AG04450 (cell line): ENCODE measurements at regions not wholly inside any gene's neighbourhood (a gene's known extent, or its start where the extent isn't known, plus 50 kb on each side); places are given as distances from the start of the nearest gene placed in this dataset.

Source experiments
- CTCF ChIA-PET: fragments of 300-600, 350-600 bp; formaldehyde crosslinking; extraction: SDS; loops from one replicate; lab custom pipeline; 2022; ENCODE audit warnings: antibody characterized with exemption, inconsistent platforms; lab: Charles Lee
- POLR2A ChIA-PET: fragments of 350-600 bp; formaldehyde crosslinking; extraction: SDS; loops from one replicate; lab custom pipeline; 2021; ENCODE audit warnings: antibody characterized with exemption, inconsistent platforms; lab: Yijun Ruan, JAX
- DNase-seq: peaks from one replicate; pipeline ENCODE4 v3.0.0-alpha.2; 2011; ENCODE audit warnings: low read depth, low spot score
- H3K27ac ChIP-seq: one replicate; pipeline ENCODE4 v1.5.1; 2012; ENCODE audit warnings: low read depth, low read length, control low read depth
- H3K27me3 ChIP-seq: one replicate; pipeline ENCODE4 v1.6.0; 2012; ENCODE audit warnings: low read length; ENCODE audit not compliant: control insufficient read depth, insufficient read depth
- H3K4me3 ChIP-seq: 2 replicates; pipeline ENCODE4 v1.5.1; 2011; ENCODE audit warnings: mild to moderate bottlenecking, low read depth, low read length, control low read depth
- H3K9me3 ChIP-seq: 2 replicates; pipeline ENCODE4 v1.5.1; 2012; ENCODE audit warnings: low read length; ENCODE audit not compliant: control insufficient read depth, insufficient read depth
- CTCF ChIP-seq: IDR thresholded peaks from 2 replicates; pipeline ENCODE4 v1.5.1; 2011; ENCODE audit warnings: low read depth, low read length, control low read depth, inconsistent platforms

- Histone ChIP-seq H3K4me3 (no peak overlapping the region), H3K27ac (no peak overlapping the region), H3K9me3 (peaks cover 37% of the 10 kb centered on the region), H3K27me3 (no peaks in the 10 kb centered on the region)
- TF ChIP-seq CTCF: no peak
- no peak for DNase-seq
- ChIA-PET CTCF (no interaction called here), POLR2A (no interaction called here)
Observed at GRCh38 chr6:164183556-164184123, 769.1 kb downstream of the QKI start.

GRCh38 chr6:164178679-164179332 is 764.3 kb downstream of the QKI start:
- no peak overlapping the region for H3K27ac ChIP-seq
- POLR2A ChIA-PET: no interaction called here
- CTCF ChIA-PET: no interaction called here

GRCh38 chr6:164169355-164169754 is 754.8 kb downstream of the QKI start:
- peaks cover 56% of the 10 kb centered on the region for H3K9me3 ChIP-seq
- ChIA-PET POLR2A (no interaction called here), CTCF (interaction anchor here (0.5 kb wide), 1 partner anchor 757 kb away, joined by 4 read pairs; no protein-coding TSS in a partner anchor)
- H3K27ac ChIP-seq: no peak overlapping the region
- no peak for TF ChIP-seq CTCF
- DNase-seq: no peak
- H3K4me3 ChIP-seq: no peak overlapping the region
- H3K27me3 ChIP-seq: no peaks in the 10 kb centered on the region

More at GRCh38 chr6:164178679-164179332, 764.3 kb downstream of the QKI start:
- DNase-seq: no peak
- TF ChIP-seq CTCF: no peak
- no peak overlapping the region for H3K4me3 ChIP-seq
- H3K9me3 ChIP-seq: peaks cover 40% of the 10 kb centered on the region
- H3K27me3 ChIP-seq: no peaks in the 10 kb centered on the region

GRCh38 chr6:164168595-164168994 is 754.1 kb downstream of the QKI start:
- H3K4me3 ChIP-seq: no peak overlapping the region
- peaks cover 50% of the 10 kb centered on the region for H3K9me3 ChIP-seq
- DNase-seq: no peak
- no peak for TF ChIP-seq CTCF
- no peak overlapping the region for H3K27ac ChIP-seq
- ChIA-PET POLR2A (no interaction called here), CTCF (no interaction called here)
- no peaks in the 10 kb centered on the region for H3K27me3 ChIP-seq

- no peak overlapping the region for H3K4me3 ChIP-seq
- ChIA-PET CTCF (no interaction called here), POLR2A (no interaction called here)
- no peak overlapping the region for H3K27ac ChIP-seq
- DNase-seq: no peak
- H3K27me3 ChIP-seq: no peaks in the 10 kb centered on the region
- H3K9me3 ChIP-seq: peaks cover 48% of the 10 kb centered on the region
- TF ChIP-seq CTCF: no peak
Observed at GRCh38 chr6:164167873-164168405, 753.4 kb downstream of the QKI start.
